ENCODE measurements at regions not wholly inside any gene's neighbourhood (a gene's known extent, or its start where the extent isn't known, plus 50 kb on each side); places are given as distances from the start of the nearest gene placed in this dataset.

DNA sequence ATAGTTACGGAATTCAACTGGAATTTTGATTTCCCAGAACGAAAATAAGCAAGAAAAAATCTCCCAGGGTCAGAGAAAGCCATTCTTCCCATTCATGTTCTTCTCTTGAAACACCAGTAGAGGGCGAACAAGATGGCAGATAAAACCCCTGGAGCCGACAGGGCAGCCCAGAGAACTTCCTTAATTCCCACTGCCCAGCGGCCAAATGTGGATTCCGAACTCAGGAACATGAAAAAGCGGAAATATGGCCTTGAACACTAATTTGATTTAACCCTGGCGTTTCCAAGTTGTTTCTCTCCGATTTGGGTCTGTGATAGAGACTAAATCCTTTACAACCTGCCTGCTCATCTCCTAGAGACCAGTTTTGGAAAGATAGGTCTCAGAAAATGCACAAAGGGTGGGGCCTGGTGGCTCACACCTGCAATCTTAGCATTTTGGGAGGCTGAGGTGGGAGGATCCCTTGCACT lies 100.7 kb upstream of the WAC start (continued):
- TF ChIP-seq CTCF (IDR thresholded peaks at IDR 0.05 in 2 of 3, conservative IDR thresholded peaks at IDR 0.05 in 1 of 3; ENCODE audit: control insufficient read depth in 2 of 3, extremely low read depth in 1 of 3, insufficient read depth in 1 of 3, low read depth in 3 of 3, low read length in 3 of 3) = peak; percentile 69 to 77 (median 70)
- no peak for TF ChIP-seq MTA2 (IDR thresholded peaks at IDR 0.05; ENCODE audit: low read depth)
- TF ChIP-seq TAF1 (IDR thresholded peaks at IDR 0.05; ENCODE audit: borderline replicate concordance, low read depth, low read length) = no peak
- peak in 1 of 2 experiments; percentile 32; a peak in 1 of 4 replicates for TF ChIP-seq IKZF2 (IDR thresholded peaks at IDR 0.05)
- peak; percentile 47; the same call in 1 of the 2 replicates for TF ChIP-seq IKZF1 (conservative IDR thresholded peaks at IDR 0.05)
- peak; percentile 68 for TF ChIP-seq RAD21 (IDR thresholded peaks at IDR 0.05; ENCODE audit: insufficient read depth, low read depth, low read length)

- DNase-seq (ENCODE audit: low read depth, low spot score) = no peak
- in situ Hi-C loops (cut with MboI) (no loop called here), intact Hi-C loops (cut with micrococcal nuclease; ENCODE audit: unreplicated experiment) (loop anchor here (10.0 kb wide), 3 partner anchors 101 to 191 kb away; partner anchors contain the start of gene WAC)
- Histone ChIP-seq H3K36me3 (ENCODE audit: control insufficient read depth in 2 of 2, insufficient read depth in 2 of 2, low read length in 1 of 2) (no peaks in the 10 kb centered on the region), H3K4me3 (no peak overlapping the region), H3K4me1 (ENCODE audit: control insufficient read depth, insufficient read depth, low read length) (no peaks in the 10 kb centered on the region), H3K4me2 (ENCODE audit: control insufficient read depth, insufficient read depth) (no peak overlapping the region), H3K9ac (ENCODE audit: control insufficient read depth, insufficient read depth, low read length) (no peak overlapping the region), H3K9me3 (replicated peaks; ENCODE audit: control insufficient read depth, insufficient read depth, low read length) (no peaks in the 10 kb centered on the region; the same call in 2 of the 3 replicates), H3K27me3 (replicated peaks in 1 of 2; ENCODE audit: control insufficient read depth in 2 of 2, insufficient read depth in 2 of 2, low read length in 1 of 2) (no peaks in the 10 kb centered on the region; a peak in 1 of 4 replicates), H3K79me2 (ENCODE audit: control insufficient read depth, insufficient read depth, low read length) (no peaks in the 10 kb centered on the region), H3K27ac (ENCODE audit: control insufficient read depth, insufficient read depth) (no peak overlapping the region), H4K20me1 (ENCODE audit: control insufficient read depth, insufficient read depth) (no peaks in the 10 kb centered on the region), H2AFZ (ENCODE audit: control insufficient read depth, low read depth, low read length) (no peak overlapping the region)
- TF ChIP-seq PAX8 (IDR thresholded peaks at IDR 0.05) = no peak
- no peak for TF ChIP-seq SRF (IDR thresholded peaks at IDR 0.05; ENCODE audit: low read depth in 2 of 2, low read length in 2 of 2)
- no peak for TF ChIP-seq RELB (IDR thresholded peaks at IDR 0.05; ENCODE audit: low read depth)
- TF ChIP-seq, protein P1, sequence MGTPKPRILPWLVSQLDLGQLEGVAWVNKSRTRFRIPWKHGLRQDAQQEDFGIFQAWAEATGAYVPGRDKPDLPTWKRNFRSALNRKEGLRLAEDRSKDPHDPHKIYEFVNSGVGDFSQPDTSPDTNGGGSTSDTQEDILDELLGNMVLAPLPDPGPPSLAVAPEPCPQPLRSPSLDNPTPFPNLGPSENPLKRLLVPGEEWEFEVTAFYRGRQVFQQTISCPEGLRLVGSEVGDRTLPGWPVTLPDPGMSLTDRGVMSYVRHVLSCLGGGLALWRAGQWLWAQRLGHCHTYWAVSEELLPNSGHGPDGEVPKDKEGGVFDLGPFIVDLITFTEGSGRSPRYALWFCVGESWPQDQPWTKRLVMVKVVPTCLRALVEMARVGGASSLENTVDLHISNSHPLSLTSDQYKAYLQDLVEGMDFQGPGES (IDR thresholded peaks at IDR 0.05) = no peak
- no peak for TF ChIP-seq ZNF207 (IDR thresholded peaks at IDR 0.05; ENCODE audit: borderline replicate concordance)
- TF ChIP-seq MEF2A (IDR thresholded peaks at IDR 0.05; ENCODE audit: insufficient read depth, low read depth, low read length) = no peak
- no peak for TF ChIP-seq KLF5 (IDR thresholded peaks at IDR 0.05; ENCODE audit: partially characterized antibody)
- FAIRE-seq = no peak
- BruUV-seq (replicated peaks) = no TSS peak
- ChIA-PET CTCF (no interaction called here), SMC1A (ENCODE audit: uncharacterized antibody, unreplicated experiment) (no interaction called here), RAD21 (ENCODE audit: unreplicated experiment) (no interaction called here), POLR2A (no interaction called here)
- no peak for ATAC-seq
- WGBS (ENCODE audit: insufficient coverage, insufficient replicate concordance, low lambda C conversion rate, missing lambda C conversion rate) = 20% methylated on average over 4 of the region's 4 CpGs
Measured at GRCh38 chr10:28434063-28434462, 98.9 kb upstream of the WAC start.

Measured in GM12878 (cell line).